ENCODE measurements at regions not wholly inside any gene's neighbourhood (a gene's known extent, or its start where the extent isn't known, plus 50 kb on each side); places are given as distances from the start of the nearest gene placed in this dataset.

DNA sequence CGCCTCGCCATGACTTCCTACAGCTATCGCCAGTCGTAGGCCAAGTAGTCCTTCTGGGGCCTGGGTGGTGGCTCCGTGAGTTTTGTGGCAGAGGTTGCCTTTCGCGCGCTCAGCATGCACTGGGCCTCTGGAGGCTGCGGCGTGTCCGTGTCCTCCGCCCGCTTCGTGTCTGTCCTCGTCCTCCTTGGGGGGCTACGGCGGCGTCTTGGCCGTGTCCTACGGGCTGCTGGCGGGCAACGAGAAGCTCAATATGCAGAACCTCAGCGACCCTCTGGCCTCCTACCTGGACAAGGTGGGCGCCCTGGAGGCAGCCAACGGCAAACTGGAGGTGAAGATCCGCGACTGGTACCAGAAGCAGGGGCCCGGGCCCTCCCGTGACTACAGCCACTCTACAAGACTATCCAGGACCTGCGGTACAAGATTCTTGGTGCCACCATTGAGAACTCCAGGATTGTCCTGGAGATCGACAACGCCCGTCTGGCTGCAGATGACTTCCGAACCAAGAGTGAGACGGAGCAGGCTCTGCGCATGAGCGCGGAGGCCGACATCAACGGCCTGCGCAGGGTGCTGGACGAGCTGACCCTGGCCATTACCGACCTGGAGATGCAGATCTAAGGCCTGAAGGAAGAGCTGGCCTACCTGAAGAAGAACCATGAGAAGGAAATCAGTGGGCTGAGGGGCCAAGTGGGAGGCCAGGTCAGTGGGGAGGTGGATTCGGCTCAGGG is 296.3 kb downstream of the OGFRL1 start:
- no peak for TF ChIP-seq SUPT20H (IDR thresholded peaks at IDR 0.05; ENCODE audit: borderline replicate concordance, control insufficient read depth, low read depth, low read length)
- TF ChIP-seq, protein P1, sequence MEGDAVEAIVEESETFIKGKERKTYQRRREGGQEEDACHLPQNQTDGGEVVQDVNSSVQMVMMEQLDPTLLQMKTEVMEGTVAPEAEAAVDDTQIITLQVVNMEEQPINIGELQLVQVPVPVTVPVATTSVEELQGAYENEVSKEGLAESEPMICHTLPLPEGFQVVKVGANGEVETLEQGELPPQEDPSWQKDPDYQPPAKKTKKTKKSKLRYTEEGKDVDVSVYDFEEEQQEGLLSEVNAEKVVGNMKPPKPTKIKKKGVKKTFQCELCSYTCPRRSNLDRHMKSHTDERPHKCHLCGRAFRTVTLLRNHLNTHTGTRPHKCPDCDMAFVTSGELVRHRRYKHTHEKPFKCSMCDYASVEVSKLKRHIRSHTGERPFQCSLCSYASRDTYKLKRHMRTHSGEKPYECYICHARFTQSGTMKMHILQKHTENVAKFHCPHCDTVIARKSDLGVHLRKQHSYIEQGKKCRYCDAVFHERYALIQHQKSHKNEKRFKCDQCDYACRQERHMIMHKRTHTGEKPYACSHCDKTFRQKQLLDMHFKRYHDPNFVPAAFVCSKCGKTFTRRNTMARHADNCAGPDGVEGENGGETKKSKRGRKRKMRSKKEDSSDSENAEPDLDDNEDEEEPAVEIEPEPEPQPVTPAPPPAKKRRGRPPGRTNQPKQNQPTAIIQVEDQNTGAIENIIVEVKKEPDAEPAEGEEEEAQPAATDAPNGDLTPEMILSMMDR (IDR thresholded peaks at IDR 0.05 in 2 of 3, conservative IDR thresholded peaks at IDR 0.05 in 1 of 3; ENCODE audit: control insufficient read depth in 2 of 3, extremely low read depth in 1 of 3, insufficient read depth in 1 of 3, low read depth in 3 of 3, low read length in 3 of 3) = no peak
- TF ChIP-seq HDAC2 (IDR thresholded peaks at IDR 0.05) = no peak
- TF ChIP-seq RAD51 (IDR thresholded peaks at IDR 0.05) = no peak
- no peak for TF ChIP-seq POLR2A (IDR thresholded peaks at IDR 0.05; ENCODE audit: low read depth, low read length)
- TF ChIP-seq STAT1 (conservative IDR thresholded peaks at IDR 0.05) = no peak
- TF ChIP-seq EGR1 (IDR thresholded peaks at IDR 0.05; ENCODE audit: borderline replicate concordance in 1 of 2, low read depth in 2 of 2, low read length in 2 of 2) = no peak
- TF ChIP-seq LARP7 (IDR thresholded peaks at IDR 0.05) = no peak
- no peak for TF ChIP-seq EZH2 (IDR thresholded peaks at IDR 0.05; ENCODE audit: borderline replicate concordance, control insufficient read depth, low read depth, low read length)
- TF ChIP-seq TBL1XR1 (IDR thresholded peaks at IDR 0.05; ENCODE audit: low read depth, low read length) = no peak
- TF ChIP-seq, protein P2, sequence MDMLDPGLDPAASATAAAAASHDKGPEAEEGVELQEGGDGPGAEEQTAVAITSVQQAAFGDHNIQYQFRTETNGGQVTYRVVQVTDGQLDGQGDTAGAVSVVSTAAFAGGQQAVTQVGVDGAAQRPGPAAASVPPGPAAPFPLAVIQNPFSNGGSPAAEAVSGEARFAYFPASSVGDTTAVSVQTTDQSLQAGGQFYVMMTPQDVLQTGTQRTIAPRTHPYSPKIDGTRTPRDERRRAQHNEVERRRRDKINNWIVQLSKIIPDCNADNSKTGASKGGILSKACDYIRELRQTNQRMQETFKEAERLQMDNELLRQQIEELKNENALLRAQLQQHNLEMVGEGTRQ (IDR thresholded peaks at IDR 0.05; ENCODE audit: borderline replicate concordance, low read depth, low read length) = no peak
